ENCODE measurements at regions not wholly inside any gene's neighbourhood (a gene's known extent, or its start where the extent isn't known, plus 50 kb on each side); places are given as distances from the start of the nearest gene placed in this dataset.
"Not testable (repeated sequence)": the region's sequence is repeated elsewhere in the genome, so short reads cannot be mapped to it uniquely, and the experiment has no call there.

- no peak for DNase-seq
Observed at GRCh38 chr4:112923516-112923915, 125.9 kb upstream of the ANK2 start.

DNA sequence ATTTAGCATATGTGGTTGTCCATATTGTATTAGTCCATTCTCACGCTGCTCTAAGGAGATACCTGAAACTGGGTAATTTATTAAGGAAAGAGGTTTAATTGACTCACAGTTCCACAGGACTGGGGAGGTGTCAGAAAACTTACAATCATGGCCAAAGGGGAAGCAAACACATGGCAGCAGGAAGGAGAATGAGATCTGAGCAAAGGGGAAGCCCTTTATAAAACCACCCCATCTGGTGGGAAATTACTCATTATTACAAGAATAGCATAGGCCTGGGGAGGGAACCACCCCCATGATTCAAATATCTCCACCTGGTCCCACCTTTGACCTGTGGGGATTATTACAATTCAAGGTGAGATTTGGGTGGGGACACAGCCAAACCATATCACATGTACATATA, 122.6 kb upstream of the ANK2 start:
- in situ Hi-C loops (cut with MboI; ENCODE audit: low pct_unique_long_range_greater_than_20kb, low sequenced_read_pairs), result loop anchor here (25.0 kb wide), 1 partner anchor 290 kb away; the partner anchor contains the start of genes LARP7 and ZGRF1

More at GRCh38 chr4:112923516-112923915, 125.9 kb upstream of the ANK2 start:
- in situ Hi-C loops (cut with MboI; ENCODE audit: low pct_unique_long_range_greater_than_20kb, low sequenced_read_pairs), result no loop called here

DNA sequence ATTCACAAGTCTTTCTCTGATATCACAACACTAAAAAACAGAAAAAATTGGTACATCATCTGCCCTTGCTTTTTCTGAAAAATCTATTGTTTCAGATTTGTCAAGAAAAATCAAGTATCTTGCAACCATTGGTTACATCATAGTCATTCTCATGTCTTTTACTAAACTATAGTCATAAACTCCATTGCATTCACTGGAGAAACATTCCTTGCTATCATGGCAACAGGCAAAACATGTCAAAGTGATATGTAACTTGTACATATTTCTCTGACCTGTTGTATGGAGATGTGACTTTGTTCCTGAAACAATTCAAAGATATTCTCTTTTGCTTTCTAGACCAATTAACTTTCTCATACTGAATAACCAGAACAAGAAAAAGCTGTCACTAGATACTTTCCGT, 121.9 kb upstream of the ANK2 start:
- no peak for DNase-seq
- in situ Hi-C loops (cut with MboI; ENCODE audit: low pct_unique_long_range_greater_than_20kb, low sequenced_read_pairs), result loop anchor here (25.0 kb wide), 1 partner anchor 290 kb away; the partner anchor contains the start of genes LARP7 and ZGRF1

More for the DNA sequence above, 122.6 kb upstream of the ANK2 start:
- DNase-seq, result no peak

GRCh38 chr4:112931001-112931400, 118.5 kb upstream of the ANK2 start:
- DNase-seq, result peak; percentile 44
- in situ Hi-C loops (cut with MboI; ENCODE audit: low pct_unique_long_range_greater_than_20kb, low sequenced_read_pairs), result loop anchor here (25.0 kb wide), 1 partner anchor 294 kb away; the partner anchor contains the start of genes LARP7 and ZGRF1

- in situ Hi-C loops (cut with MboI; ENCODE audit: low pct_unique_long_range_greater_than_20kb, low sequenced_read_pairs), result loop anchor here (25.0 kb wide), 1 partner anchor 296 kb away; the partner anchor contains the start of genes LARP7 and ZGRF1
- no peak for DNase-seq
Observed at GRCh38 chr4:112933790-112934189, 115.7 kb upstream of the ANK2 start.

DNA sequence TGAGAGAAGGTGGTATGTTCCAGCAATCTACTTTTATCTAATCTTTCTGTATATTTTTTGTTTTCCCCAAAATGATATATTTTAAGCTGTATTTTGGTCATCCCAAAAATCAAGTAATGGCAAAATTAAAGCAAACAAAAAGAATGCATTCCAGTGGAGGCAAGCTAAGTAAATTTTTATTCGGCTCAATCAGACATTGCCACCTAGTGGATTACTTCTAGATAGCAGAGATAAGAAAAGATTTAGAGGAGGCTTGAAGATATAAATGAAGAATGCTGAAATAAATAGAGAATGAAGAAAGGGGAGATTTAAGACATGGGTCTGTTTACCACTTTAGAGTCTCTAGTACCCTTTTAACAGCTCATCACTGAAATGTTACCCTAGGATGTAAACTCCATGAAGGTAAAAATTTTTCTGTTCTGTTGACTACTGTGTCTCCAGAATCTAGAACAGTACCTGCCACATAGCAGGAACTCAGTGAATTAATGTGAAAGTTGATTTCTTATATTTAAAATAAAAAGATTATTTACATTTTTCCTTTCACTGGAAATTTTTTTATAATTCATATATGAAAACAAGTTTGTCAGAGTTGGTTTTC, 110.9 kb upstream of the ANK2 start:
- in situ Hi-C loops (cut with MboI; ENCODE audit: low pct_unique_long_range_greater_than_20kb, low sequenced_read_pairs), result loop anchor here (25.0 kb wide), 1 partner anchor 301 kb away; the partner anchor contains the start of genes LARP7 and ZGRF1
- peak; percentile 63 for DNase-seq

GRCh38 chr4:112939901-112940300, 109.6 kb upstream of the ANK2 start:
- in situ Hi-C loops (cut with MboI; ENCODE audit: low pct_unique_long_range_greater_than_20kb, low sequenced_read_pairs), result loop anchor here (25.0 kb wide), 1 partner anchor 303 kb away; the partner anchor contains the start of genes LARP7 and ZGRF1
- DNase-seq, result no peak

DNA sequence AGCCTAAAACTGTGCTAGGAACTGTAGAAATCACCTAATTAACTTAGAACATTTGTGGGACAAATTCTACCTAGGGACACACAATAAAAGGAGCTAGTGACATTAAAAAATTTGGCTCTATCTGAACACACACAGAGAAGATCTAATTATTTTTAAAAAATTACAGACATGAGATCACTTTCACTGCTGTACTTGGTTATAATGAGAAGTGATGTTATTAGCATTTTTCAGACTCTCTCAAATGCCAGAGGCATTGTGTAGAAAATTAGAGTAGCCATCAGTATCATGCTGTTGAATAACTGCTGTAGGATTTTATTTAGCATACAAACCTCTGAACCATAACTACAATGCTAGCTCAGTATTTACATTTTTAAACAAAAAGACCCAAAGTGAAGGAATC, 109.1 kb upstream of the ANK2 start:
- in situ Hi-C loops (cut with MboI; ENCODE audit: low pct_unique_long_range_greater_than_20kb, low sequenced_read_pairs), result loop anchor here (25.0 kb wide), 1 partner anchor 303 kb away; the partner anchor contains the start of genes LARP7 and ZGRF1
- no peak for DNase-seq

DNA sequence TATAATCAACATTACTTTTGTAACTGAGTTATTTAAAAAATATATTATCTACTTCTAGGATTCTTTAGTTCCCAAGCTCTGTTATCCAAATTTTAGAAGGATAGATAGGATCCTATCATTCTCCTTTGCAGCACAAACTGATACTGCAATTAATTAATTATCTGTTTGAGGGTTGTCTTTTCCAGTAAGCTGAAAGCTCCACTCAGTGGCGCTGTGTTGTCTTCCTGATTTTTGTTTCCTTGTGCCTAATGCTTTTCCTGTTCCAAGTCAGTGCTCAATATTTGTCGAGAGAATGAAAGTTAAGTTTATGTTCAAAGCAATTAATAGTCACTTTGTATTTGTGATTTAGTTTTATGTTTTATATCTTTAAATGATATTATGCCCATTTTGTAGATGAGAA, 107.4 kb upstream of the ANK2 start:
- in situ Hi-C loops (cut with MboI; ENCODE audit: low pct_unique_long_range_greater_than_20kb, low sequenced_read_pairs), result loop anchor here (25.0 kb wide), 1 partner anchor 305 kb away; the partner anchor contains the start of genes LARP7 and ZGRF1
- no peak for DNase-seq

DNA sequence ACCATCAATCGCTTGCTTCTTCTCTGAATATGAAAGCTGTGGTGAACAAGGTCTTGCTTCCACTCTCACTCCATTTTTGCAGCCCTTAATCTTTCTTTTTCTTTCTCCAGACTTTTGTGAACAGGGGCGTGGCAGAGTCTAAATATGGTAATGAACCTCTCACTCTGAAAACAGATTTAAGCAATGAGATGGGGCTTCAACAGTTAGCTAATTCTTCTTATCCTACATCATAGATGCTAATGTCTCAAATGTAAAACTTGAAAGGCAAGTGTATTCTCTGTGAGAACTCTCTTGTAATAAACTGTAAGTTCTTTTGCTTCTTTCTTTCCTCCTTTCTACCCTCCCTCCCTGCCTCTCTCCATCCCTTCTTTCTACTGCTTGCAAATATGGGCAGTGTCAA, 106.5 kb upstream of the ANK2 start:
- no peak for DNase-seq
- in situ Hi-C loops (cut with MboI; ENCODE audit: low pct_unique_long_range_greater_than_20kb, low sequenced_read_pairs), result loop anchor here (25.0 kb wide), 1 partner anchor 306 kb away; the partner anchor contains the start of genes LARP7 and ZGRF1

GRCh38 chr4:112944006-112944405, 105.4 kb upstream of the ANK2 start:
- in situ Hi-C loops (cut with MboI; ENCODE audit: low pct_unique_long_range_greater_than_20kb, low sequenced_read_pairs), result loop anchor here (25.0 kb wide), 1 partner anchor 307 kb away; the partner anchor contains the start of genes LARP7 and ZGRF1

DNA sequence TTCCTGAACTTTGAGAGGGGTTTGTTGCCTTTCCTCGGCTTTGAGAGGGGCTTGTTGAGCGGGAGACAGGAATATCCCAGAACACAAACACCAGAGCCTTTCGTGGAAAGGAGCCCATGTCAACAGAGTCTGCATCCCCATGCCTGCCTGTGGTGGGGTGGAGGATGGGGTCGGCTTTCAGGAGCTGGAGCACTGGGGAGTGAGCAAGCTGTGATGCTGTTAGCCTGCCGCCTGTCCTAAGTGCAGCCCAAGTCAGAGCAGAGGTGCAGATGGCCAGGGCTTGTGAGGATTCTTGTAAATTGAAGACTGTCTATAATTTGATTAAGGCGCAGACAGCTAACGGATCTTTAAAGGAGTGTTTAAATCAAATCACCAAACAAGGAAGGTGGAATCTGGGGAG, 103.3 kb upstream of the ANK2 start:
- in situ Hi-C loops (cut with MboI; ENCODE audit: low pct_unique_long_range_greater_than_20kb, low sequenced_read_pairs), result loop anchor here (25.0 kb wide), 1 partner anchor 309 kb away; the partner anchor contains the start of genes LARP7 and ZGRF1
- DNase-seq, result no peak

More at GRCh38 chr4:112944006-112944405, 105.4 kb upstream of the ANK2 start:
- DNase-seq, result no peak

- DNase-seq, result no peak
- in situ Hi-C loops (cut with MboI; ENCODE audit: low pct_unique_long_range_greater_than_20kb, low sequenced_read_pairs), result loop anchor here (25.0 kb wide), 1 partner anchor 310 kb away; the partner anchor contains the start of genes LARP7 and ZGRF1
Observed at GRCh38 chr4:112947616-112948015, 101.8 kb upstream of the ANK2 start.

- peak; percentile 50 for DNase-seq
- in situ Hi-C loops (cut with MboI; ENCODE audit: low pct_unique_long_range_greater_than_20kb, low sequenced_read_pairs), result no loop called here
Observed at GRCh38 chr4:112951362-112952312, 97.8 kb upstream of the ANK2 start.

GRCh38 chr4:112952313-112952700, 97.1 kb upstream of the ANK2 start:
- no peak for DNase-seq
- in situ Hi-C loops (cut with MboI; ENCODE audit: low pct_unique_long_range_greater_than_20kb, low sequenced_read_pairs), result no loop called here

- no peak for DNase-seq
- in situ Hi-C loops (cut with MboI; ENCODE audit: low pct_unique_long_range_greater_than_20kb, low sequenced_read_pairs), result no loop called here
Observed at GRCh38 chr4:112953262-112953661, 96.2 kb upstream of the ANK2 start.

DNA sequence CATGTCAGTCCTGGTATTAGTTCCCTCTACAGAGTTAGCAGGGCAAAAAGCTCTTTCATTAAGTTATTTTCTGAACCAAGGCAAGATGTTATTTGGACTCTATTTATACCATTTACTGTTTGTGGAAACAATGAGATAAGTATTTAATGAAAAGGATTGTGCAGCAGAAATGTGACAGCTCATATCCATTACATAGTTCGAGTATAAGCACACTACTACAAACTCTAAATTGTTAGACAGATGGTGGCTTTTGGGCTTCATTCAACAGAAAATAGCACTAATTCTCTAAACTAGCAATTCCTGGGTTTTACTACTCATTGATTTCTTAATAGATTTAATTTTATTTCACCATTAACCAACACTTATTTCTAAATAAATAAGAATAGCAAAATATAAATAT, 95.2 kb upstream of the ANK2 start:
- DNase-seq, result no peak
- in situ Hi-C loops (cut with MboI; ENCODE audit: low pct_unique_long_range_greater_than_20kb, low sequenced_read_pairs), result no loop called here

GRCh38 chr4:112956484-112956896, 93.0 kb upstream of the ANK2 start:
- DNase-seq, result no peak
- in situ Hi-C loops (cut with MboI; ENCODE audit: low pct_unique_long_range_greater_than_20kb, low sequenced_read_pairs), result no loop called here

DNA sequence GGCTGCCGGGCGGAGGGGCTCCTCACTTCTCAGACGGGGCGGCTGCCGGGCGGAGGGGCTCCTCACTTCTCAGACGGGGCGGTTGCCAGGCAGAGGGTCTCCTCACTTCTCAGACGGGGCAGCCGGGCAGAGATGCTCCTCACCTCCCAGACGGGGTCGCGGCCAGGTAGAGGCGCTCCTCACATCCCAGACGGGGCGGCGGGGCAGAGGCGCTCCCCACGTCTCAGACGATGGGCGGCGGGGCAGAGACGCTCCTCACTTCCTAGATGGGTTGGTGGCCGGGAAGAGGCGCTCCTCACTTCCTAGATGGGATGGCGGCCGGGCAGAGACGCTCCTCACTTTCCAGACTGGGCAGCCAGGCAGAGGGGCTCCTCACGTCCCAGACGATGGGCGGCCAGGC, 91.7 kb upstream of the ANK2 start:
- in situ Hi-C loops (cut with MboI; ENCODE audit: low pct_unique_long_range_greater_than_20kb, low sequenced_read_pairs), result not testable (repeated sequence)

More for the DNA sequence above, 91.7 kb upstream of the ANK2 start:
- not testable (repeated sequence) for DNase-seq

Measured in KBM-7 (cell line).